Lower leg skin (tissue), 3 donors: ENCODE measurements at regions not wholly inside any gene's neighbourhood (a gene's known extent, or its start where the extent isn't known, plus 50 kb on each side); places are given as distances from the start of the nearest gene placed in this dataset.

Source experiments
- POLR2A ChIP-seq, 2 donors: fragments of 450-650 bp; IDR thresholded peaks; one replicate each; pipeline ENCODE4 v1.6.1; 2016 to 2017; ENCODE audit warnings: antibody characterized with exemption in 2 of 2, mild to moderate bottlenecking in 1 of 2, moderate library complexity in 1 of 2
- TF ChIP-seq, protein P1 (sequence below), 3 donors: fragments of 450-650 bp; IDR thresholded peaks; one replicate each; pipeline ENCODE4 v1.5.1; 2016; ENCODE audit warnings: antibody characterized with exemption in 3 of 3, mild to moderate bottlenecking in 3 of 3, moderate library complexity in 2 of 3

DNA sequence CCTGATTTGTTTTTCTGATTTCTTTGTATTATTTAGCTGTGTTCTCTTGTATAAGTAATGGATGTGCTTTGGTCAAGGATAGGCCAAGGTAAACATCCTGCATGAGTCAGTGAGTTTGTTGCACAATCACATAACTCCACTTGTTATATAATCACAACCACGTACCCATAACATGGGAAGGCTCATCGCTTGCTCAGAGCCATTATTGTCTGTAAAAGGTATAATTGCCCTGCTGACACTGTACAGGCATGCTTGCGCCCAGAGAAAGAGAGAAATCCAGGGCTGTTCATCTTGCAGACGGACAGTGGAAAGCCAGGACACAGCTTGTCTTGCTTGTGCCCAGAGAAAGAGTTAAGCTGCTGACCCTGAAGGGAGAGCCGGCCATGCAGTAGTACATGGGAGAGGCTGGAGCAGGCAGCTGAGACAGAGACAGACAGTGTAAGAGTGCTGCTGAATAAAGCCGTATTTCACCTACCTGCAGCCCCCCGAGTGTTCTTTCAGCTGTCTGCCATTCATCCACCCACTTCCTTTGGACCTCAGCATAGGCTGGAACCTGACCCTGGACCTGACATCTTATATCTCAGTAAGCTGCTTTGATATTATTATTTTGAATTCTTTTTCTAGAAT lies 174.7 kb upstream of the DAAM1 start:
- TF ChIP-seq POLR2A (IDR thresholded peaks at IDR 0.05) = no peak
- TF ChIP-seq, protein P1, sequence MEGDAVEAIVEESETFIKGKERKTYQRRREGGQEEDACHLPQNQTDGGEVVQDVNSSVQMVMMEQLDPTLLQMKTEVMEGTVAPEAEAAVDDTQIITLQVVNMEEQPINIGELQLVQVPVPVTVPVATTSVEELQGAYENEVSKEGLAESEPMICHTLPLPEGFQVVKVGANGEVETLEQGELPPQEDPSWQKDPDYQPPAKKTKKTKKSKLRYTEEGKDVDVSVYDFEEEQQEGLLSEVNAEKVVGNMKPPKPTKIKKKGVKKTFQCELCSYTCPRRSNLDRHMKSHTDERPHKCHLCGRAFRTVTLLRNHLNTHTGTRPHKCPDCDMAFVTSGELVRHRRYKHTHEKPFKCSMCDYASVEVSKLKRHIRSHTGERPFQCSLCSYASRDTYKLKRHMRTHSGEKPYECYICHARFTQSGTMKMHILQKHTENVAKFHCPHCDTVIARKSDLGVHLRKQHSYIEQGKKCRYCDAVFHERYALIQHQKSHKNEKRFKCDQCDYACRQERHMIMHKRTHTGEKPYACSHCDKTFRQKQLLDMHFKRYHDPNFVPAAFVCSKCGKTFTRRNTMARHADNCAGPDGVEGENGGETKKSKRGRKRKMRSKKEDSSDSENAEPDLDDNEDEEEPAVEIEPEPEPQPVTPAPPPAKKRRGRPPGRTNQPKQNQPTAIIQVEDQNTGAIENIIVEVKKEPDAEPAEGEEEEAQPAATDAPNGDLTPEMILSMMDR (IDR thresholded peaks at IDR 0.05) = no peak
